G401.6 (cell line): ENCODE measurements at regions not wholly inside any gene's neighbourhood (a gene's known extent, or its start where the extent isn't known, plus 50 kb on each side); places are given as distances from the start of the nearest gene placed in this dataset.

Source experiments
- FAIRE-seq: peaks from 2 replicates; lab custom pipeline; 2012; peaks lifted over from hg19 to GRCh38; lab: Jason Lieb, UNC

DNA sequence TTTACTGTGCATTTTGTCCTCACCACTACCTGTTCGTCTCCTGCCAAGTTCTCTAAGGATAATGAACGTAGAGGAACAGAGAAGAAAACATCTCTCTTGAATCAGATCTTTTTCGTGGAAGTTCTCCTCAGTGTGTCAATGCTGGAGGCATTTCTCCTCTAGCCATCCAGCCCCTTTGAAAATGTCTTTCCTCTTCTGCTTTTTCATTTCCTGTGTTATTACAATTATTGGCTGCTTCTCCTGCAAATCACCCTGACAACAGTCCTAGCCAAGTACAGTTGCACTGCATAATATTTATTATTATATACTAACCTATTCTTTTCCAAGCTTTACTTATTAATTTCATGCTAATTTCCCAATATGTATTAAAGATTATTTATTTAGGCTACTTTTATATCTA lies 61.8 kb upstream of the TRPM3 start:
- FAIRE-seq, result no peak

DNA sequence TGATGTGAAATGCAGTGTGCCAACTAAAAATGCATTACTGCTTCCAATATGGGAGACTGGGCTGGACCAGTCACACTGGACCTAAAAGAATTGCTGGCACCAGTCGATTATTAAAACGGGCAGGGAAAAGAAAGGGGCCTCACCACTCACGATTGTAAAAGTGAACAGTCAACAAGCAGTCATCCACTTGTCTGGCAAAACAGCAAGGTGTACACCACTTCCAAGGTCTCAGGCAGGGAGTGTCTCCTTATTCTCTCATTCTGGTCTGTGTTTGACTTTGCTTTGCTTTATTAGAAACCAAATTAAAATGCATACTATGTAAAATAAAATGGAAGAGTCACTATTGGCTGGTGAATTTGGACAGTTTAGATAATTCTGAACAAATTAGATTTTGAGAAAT lies 57.8 kb upstream of the TRPM3 start:
- FAIRE-seq, result no peak

DNA sequence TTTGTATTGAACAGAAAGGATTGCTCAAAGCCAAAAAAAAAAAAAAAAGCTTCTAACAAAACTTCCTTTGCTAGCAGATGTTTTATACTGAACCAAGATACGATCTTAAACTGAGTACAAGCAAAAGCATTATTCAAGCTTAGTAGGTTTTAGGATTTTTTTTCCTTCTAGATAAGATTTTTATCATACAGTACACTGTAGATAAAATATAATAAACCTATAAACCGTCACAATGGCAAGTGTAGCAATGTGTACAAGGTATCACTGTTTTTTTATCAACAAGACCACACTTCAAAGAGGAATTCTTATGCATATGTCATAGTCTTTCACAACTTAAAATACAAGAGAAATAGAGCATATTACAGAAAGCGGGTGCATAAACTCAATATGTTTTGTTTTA lies 56.5 kb upstream of the TRPM3 start:
- FAIRE-seq, result no peak

DNA sequence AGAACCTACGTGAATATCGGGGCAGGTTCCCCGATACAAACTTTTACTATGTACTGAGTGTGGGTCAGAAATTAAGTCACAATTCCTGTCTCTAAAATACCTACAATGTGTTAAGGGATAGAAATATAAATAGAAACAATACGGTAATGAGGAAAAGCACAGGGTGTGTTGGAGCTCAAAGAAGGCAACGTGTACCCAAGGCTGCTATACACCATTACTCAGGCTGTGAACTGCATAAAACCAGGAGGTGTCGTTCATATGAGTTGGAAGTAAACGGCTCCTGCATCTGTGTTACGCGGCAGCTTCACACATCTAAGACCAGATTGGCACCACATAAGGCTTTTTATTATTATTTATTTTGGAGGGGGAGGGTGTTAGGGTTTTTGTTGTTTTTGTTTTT lies 50.1 kb upstream of the TRPM3 start:
- no peak for FAIRE-seq
